GM12878 (cell line): ENCODE measurements at regions not wholly inside any gene's neighbourhood (a gene's known extent, or its start where the extent isn't known, plus 50 kb on each side); places are given as distances from the start of the nearest gene placed in this dataset.

ENCODE experiments used
- ATAC-seq: fragments of 200-7000 bp; cut with Tn5 transposase; 3 replicates; pipeline ENCODE4 v1.9.1; 2020; ENCODE audit warnings: mild to moderate bottlenecking, moderate library complexity
- BruUV-seq: library from RNA; stranded (reverse); fragments of 400-500 nt; replicated peaks from 2 replicates; lab custom pipeline; 2021; lab: Mats Ljungman, UMichigan
- CTCF ChIA-PET: fragments of 300-600 bp; sonication (Branson Sonifier 250); formaldehyde crosslinking; extraction: SDS; loops from one replicate; lab custom pipeline; 2021; ENCODE audit warnings: inconsistent platforms; lab: Yijun Ruan, JAX
- POLR2A ChIA-PET: fragments of 350-600 bp; formaldehyde crosslinking; extraction: SDS; loops from one replicate; lab custom pipeline; 2021; ENCODE audit warnings: inconsistent platforms; lab: Charles Lee
- RAD21 ChIA-PET: fragments of 300-600 bp; sonication (Branson Sonifier 250); formaldehyde crosslinking; loops from one replicate; lab custom pipeline; 2023; ENCODE audit warnings: antibody characterized with exemption; ENCODE audit not compliant: unreplicated experiment; lab: Charles Lee
- SMC1A ChIA-PET: fragments of 300-600 bp; sonication (Branson Sonifier 250); formaldehyde crosslinking; loops from one replicate; lab custom pipeline; 2023; ENCODE audit not compliant: unreplicated experiment, uncharacterized antibody; lab: Charles Lee
- DNase-seq: peaks from one replicate; pipeline ENCODE4 v3.0.0-alpha.2; 2011; ENCODE audit warnings: low read depth, low spot score
- FAIRE-seq: peaks from 3 replicates; lab custom pipeline; 2011; peaks lifted over from hg19 to GRCh38; lab: Jason Lieb, UNC
- H2AFZ ChIP-seq: 2 replicates; pipeline ENCODE4 v1.6.0; 2011; ENCODE audit warnings: low read depth, low read length, control low read depth; ENCODE audit not compliant: control insufficient read depth
- H3K27ac ChIP-seq: 2 replicates; pipeline ENCODE4 v1.5.1; 2011; ENCODE audit warnings: control low read depth; ENCODE audit not compliant: control insufficient read depth, insufficient read depth
- H3K27me3 ChIP-seq, 2 experiments: replicated peaks in 1 of 2; 2 replicates each; pipeline versions ENCODE4 v1.6.0 to v1.6.1; 2011; ENCODE audit warnings: low read length in 1 of 2; ENCODE audit not compliant: control insufficient read depth in 2 of 2, insufficient read depth in 2 of 2
- H3K36me3 ChIP-seq, 2 experiments: 2 replicates each; pipeline ENCODE4 v1.5.1; 2011; ENCODE audit warnings: low read length in 1 of 2; ENCODE audit not compliant: control insufficient read depth in 2 of 2, insufficient read depth in 2 of 2
- H3K4me1 ChIP-seq: 2 replicates; pipeline ENCODE4 v1.6.1; 2011; ENCODE audit warnings: mild to moderate bottlenecking, low read length, moderate library complexity, mixed read lengths; ENCODE audit not compliant: control insufficient read depth, insufficient read depth
- H3K4me2 ChIP-seq: 2 replicates; pipeline ENCODE4 v1.6.0; 2011; ENCODE audit warnings: control low read depth; ENCODE audit not compliant: control insufficient read depth, insufficient read depth
- H3K4me3 ChIP-seq: fragments of 200-600 bp; sonication (generic); 2 replicates; pipeline ENCODE4 v1.5.1; 2016
- H3K79me2 ChIP-seq: 2 replicates; pipeline ENCODE4 v1.6.0; 2011; ENCODE audit warnings: low read length; ENCODE audit not compliant: control insufficient read depth, insufficient read depth
- H3K9ac ChIP-seq: 2 replicates; pipeline ENCODE4 v1.8.0; 2011; ENCODE audit warnings: low read length, control low read depth, mixed read lengths; ENCODE audit not compliant: control insufficient read depth, insufficient read depth
- H3K9me3 ChIP-seq: replicated peaks from 3 replicates; pipeline ENCODE4 v1.5.1; 2011; ENCODE audit warnings: mild to moderate bottlenecking, low read length; ENCODE audit not compliant: control insufficient read depth, insufficient read depth
- H4K20me1 ChIP-seq: 2 replicates; pipeline ENCODE4 v1.6.0; 2011; ENCODE audit not compliant: control insufficient read depth, insufficient read depth
- BCL11A ChIP-seq: IDR thresholded peaks from 2 replicates; pipeline ENCODE4 v1.6.1; 2011; ENCODE audit warnings: low read depth, low read length
- CHD4 ChIP-seq: fragments of 200-600 bp; sonication (generic); IDR thresholded peaks from 2 replicates; pipeline ENCODE4 v1.6.1; 2016; ENCODE audit warnings: mild to moderate bottlenecking
- EED ChIP-seq: sonication (generic); IDR thresholded peaks from 2 replicates; pipeline ENCODE4 v1.6.1; 2016; ENCODE audit warnings: antibody characterized with exemption, low read depth
- HDAC2 ChIP-seq: fragments of 200-600 bp; sonication (generic); IDR thresholded peaks from 2 replicates; pipeline ENCODE4 v1.6.1; 2017
- IRF3 ChIP-seq: fragments of 450-650 bp; IDR thresholded peaks from 2 replicates; pipeline ENCODE4 v1.6.1; 2014; ENCODE audit warnings: mild to moderate bottlenecking
- MEF2A ChIP-seq: IDR thresholded peaks from 2 replicates; pipeline ENCODE4 v1.6.1; 2011; ENCODE audit warnings: low read depth, mild to moderate bottlenecking, low read length, moderate library complexity; ENCODE audit not compliant: insufficient read depth
- NFIC ChIP-seq: IDR thresholded peaks from 2 replicates; pipeline ENCODE4 v1.6.1; 2012; ENCODE audit warnings: low read depth, mild to moderate bottlenecking, inconsistent platforms, low read length, moderate library complexity
- PAX5 ChIP-seq: IDR thresholded peaks from 2 replicates; pipeline ENCODE4 v1.6.1; 2011; ENCODE audit warnings: low read depth, low read length, borderline replicate concordance
- RFX5 ChIP-seq: IDR thresholded peaks from 2 replicates; pipeline ENCODE4 v1.6.1; 2011; ENCODE audit warnings: low read depth, low read length, improper control_type of control experiment
- WGBS: methylation state at CpG from one replicate; pipeline ENCODE4 v1.1.6; 2016; ENCODE audit warnings: low lambda C conversion rate; ENCODE audit not compliant: insufficient replicate concordance, insufficient coverage; ENCODE audit errors: missing lambda C conversion rate; 5-methylcytosine and 5-hydroxymethylcytosine counted together
- in situ Hi-C: fragments of 300-500 bp; cut with MboI; formaldehyde crosslinking; loops from 9 replicates; pipeline ENCODE4 v1.14.3; 2018; ENCODE audit warnings: mixed read lengths
- intact Hi-C: fragments of 100-400 bp; cut with micrococcal nuclease; formaldehyde crosslinking; loops from one replicate; pipeline ENCODE4 v1.14.2; 2022; ENCODE audit not compliant: unreplicated experiment

GRCh38 chr6:159358562-159358961 lies 189.4 kb downstream of the FNDC1 start:
- WGBS = 24% methylated on average over 4 of the region's 4 CpGs
- Histone ChIP-seq H3K79me2 (no peaks in the 10 kb centered on the region), H3K27ac (no peak overlapping the region), H3K9me3 (no peaks in the 10 kb centered on the region), H4K20me1 (no peaks in the 10 kb centered on the region), H3K27me3 (no peaks in the 10 kb centered on the region), H3K4me3 (no peak overlapping the region), H3K9ac (no peak overlapping the region), H3K4me2 (no peak overlapping the region), H3K36me3 (no peaks in the 10 kb centered on the region), H2AFZ (no peak overlapping the region), H3K4me1 (no peaks in the 10 kb centered on the region)
- ChIA-PET RAD21 (no interaction called here), POLR2A (no interaction called here), CTCF (no interaction called here), SMC1A (no interaction called here)
- intact Hi-C loops (no loop called here), in situ Hi-C loops (no loop called here)
- FAIRE-seq (no peak), ATAC-seq (no peak), DNase-seq (no peak)
- no TSS peak for BruUV-seq
- TF ChIP-seq MEF2A (no peak), PAX5 (no peak), IRF3 (no peak), CHD4 (no peak), EED (no peak), BCL11A (no peak), HDAC2 (no peak), NFIC (no peak), RFX5 (no peak)
